Fibroblast of lung (primary cell): ENCODE measurements at regions not wholly inside any gene's neighbourhood (a gene's known extent, or its start where the extent isn't known, plus 50 kb on each side); places are given as distances from the start of the nearest gene placed in this dataset.

ENCODE experiments used
- DNase-seq, 2 donors: peaks; one replicate each; pipeline versions ENCODE4 v3.0.0 to v3.0.0-alpha.2; 2010; ENCODE audit warnings: low read depth in 2 of 2
- H2AFZ ChIP-seq: 2 replicates; pipeline ENCODE4 v1.5.1; 2012; ENCODE audit warnings: low read length, control low read depth, inconsistent platforms
- H3K27ac ChIP-seq: 2 replicates; pipeline ENCODE4 v1.5.1; 2011; ENCODE audit warnings: low read length, control low read depth; ENCODE audit not compliant: insufficient read depth
- H3K27me3 ChIP-seq: 2 replicates; pipeline ENCODE4 v1.5.1; 2011; ENCODE audit warnings: mild to moderate bottlenecking, low read length; ENCODE audit not compliant: control insufficient read depth, insufficient read depth
- H3K36me3 ChIP-seq: 2 replicates; pipeline ENCODE4 v1.5.1; 2011; ENCODE audit warnings: low read length; ENCODE audit not compliant: control insufficient read depth, insufficient read depth
- H3K4me1 ChIP-seq: 2 replicates; pipeline ENCODE4 v1.5.1; 2011; ENCODE audit warnings: low read length; ENCODE audit not compliant: control insufficient read depth, insufficient read depth; ENCODE audit errors: extremely low read depth
- H3K4me2 ChIP-seq: 2 replicates; pipeline ENCODE4 v1.5.1; 2011; ENCODE audit warnings: low read length, control low read depth; ENCODE audit not compliant: insufficient read depth; ENCODE audit errors: extremely low read depth
- H3K4me3 ChIP-seq, 4 experiments: fragments of 200-600 bp in 1 of 4; sonication (generic) in 1 of 4; replicated peaks in 1 of 4; 2 replicates each; pipeline ENCODE4 v1.5.1; 2011 to 2016; ENCODE audit warnings: low read length in 4 of 4, low read depth in 3 of 4, mild to moderate bottlenecking in 3 of 4, control low read depth in 2 of 4, inconsistent platforms in 1 of 4, mixed read lengths in 1 of 4; ENCODE audit not compliant: insufficient read depth in 1 of 4; ENCODE audit errors: control extremely low read depth in 1 of 4
- H3K79me2 ChIP-seq: 2 replicates; pipeline ENCODE4 v1.5.1; 2012; ENCODE audit warnings: mild to moderate bottlenecking, low read length, inconsistent platforms; ENCODE audit not compliant: control insufficient read depth, insufficient read depth
- H3K9ac ChIP-seq: 2 replicates; pipeline ENCODE4 v1.5.1; 2011; ENCODE audit warnings: mild to moderate bottlenecking, low read length, control low read depth; ENCODE audit not compliant: insufficient read depth
- H3K9me3 ChIP-seq: 2 replicates; pipeline ENCODE4 v1.5.1; 2012; ENCODE audit warnings: low read depth, low read length; ENCODE audit not compliant: control insufficient read depth, insufficient read depth
- H4K20me1 ChIP-seq: 2 replicates; pipeline ENCODE4 v1.5.1; 2011; ENCODE audit warnings: low read length; ENCODE audit not compliant: control insufficient read depth, insufficient read depth; ENCODE audit errors: extremely low read depth
- EZH2 ChIP-seq: IDR thresholded peaks from 2 replicates; pipeline ENCODE4 v1.5.1; 2012; ENCODE audit warnings: low read length, control low read depth, mild to moderate bottlenecking; ENCODE audit errors: missing control alignments
- TF ChIP-seq, protein P1 (sequence below), 2 donors: IDR thresholded peaks in 1 of 2; conservative IDR thresholded peaks in 1 of 2; 1 replicate in 1 of 2; 2 replicates in 1 of 2; pipeline ENCODE4 v1.5.1; 2011 to 2012; ENCODE audit warnings: low read length in 2 of 2, control low read depth in 1 of 2, inconsistent platforms in 1 of 2, low read depth in 1 of 2, mild to moderate bottlenecking in 1 of 2

DNA sequence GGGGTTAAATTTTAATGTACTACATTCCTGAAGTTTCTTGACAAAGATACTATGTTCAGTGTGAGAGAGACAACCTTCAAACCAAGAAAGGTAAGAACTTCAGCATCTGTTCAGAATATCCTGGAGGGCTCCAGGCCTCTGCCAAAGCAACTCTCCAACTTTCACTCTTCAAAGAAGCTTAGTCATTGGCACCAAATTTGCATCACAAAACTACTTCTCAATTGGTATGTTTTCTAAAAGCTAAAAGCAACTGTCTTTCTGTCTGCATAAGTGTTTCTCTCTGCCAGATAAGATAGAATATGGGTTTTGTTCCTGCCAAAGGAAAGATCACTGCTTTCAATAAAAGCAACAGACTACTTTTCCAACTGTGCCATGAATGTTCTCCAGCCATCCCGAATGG, 187.4 kb downstream of the SUCLA2 start:
- no peaks in the 10 kb centered on the region for H3K36me3 ChIP-seq
- peaks cover 2% of the 10 kb centered on the region for H3K27me3 ChIP-seq
- TF ChIP-seq, protein P1, sequence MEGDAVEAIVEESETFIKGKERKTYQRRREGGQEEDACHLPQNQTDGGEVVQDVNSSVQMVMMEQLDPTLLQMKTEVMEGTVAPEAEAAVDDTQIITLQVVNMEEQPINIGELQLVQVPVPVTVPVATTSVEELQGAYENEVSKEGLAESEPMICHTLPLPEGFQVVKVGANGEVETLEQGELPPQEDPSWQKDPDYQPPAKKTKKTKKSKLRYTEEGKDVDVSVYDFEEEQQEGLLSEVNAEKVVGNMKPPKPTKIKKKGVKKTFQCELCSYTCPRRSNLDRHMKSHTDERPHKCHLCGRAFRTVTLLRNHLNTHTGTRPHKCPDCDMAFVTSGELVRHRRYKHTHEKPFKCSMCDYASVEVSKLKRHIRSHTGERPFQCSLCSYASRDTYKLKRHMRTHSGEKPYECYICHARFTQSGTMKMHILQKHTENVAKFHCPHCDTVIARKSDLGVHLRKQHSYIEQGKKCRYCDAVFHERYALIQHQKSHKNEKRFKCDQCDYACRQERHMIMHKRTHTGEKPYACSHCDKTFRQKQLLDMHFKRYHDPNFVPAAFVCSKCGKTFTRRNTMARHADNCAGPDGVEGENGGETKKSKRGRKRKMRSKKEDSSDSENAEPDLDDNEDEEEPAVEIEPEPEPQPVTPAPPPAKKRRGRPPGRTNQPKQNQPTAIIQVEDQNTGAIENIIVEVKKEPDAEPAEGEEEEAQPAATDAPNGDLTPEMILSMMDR (conservative IDR thresholded peaks at IDR 0.05 in 1 of 2, IDR thresholded peaks at IDR 0.05 in 1 of 2; ENCODE audit: low read depth in 1 of 2, low read length in 2 of 2): no peak
- no peak for TF ChIP-seq EZH2
- no peak overlapping the region for H3K4me2 ChIP-seq
- H3K9ac ChIP-seq: no peak overlapping the region
- H3K79me2 ChIP-seq: no peaks in the 10 kb centered on the region
- H4K20me1 ChIP-seq: no peaks in the 10 kb centered on the region
- H3K27ac ChIP-seq: no peak overlapping the region
- H3K9me3 ChIP-seq: no peaks in the 10 kb centered on the region
- DNase-seq: no peak
- no peaks in the 10 kb centered on the region for H3K4me1 ChIP-seq
- no peak overlapping the region for H2AFZ ChIP-seq
- H3K4me3 ChIP-seq: no peak overlapping the region

DNA sequence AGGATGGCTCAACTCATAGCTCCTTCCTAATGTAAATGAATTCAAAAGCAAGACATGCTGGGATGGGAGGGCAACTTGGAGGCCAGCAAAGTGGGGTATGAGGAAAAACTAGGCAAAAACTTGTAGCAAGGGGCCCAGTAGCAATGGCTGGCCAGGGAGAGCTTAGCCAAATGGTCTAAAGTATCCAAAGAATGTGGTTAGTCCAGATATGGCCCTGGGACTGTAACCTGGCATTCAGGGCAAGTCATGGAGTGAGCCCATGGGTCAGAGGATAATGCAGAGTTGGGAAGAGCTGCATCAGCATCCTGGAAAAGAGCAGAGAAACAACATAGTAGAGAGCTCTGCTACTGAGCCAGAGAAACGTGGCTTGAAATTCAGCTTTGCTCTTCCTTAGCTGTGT, 191.7 kb downstream of the SUCLA2 start:
- Histone ChIP-seq H3K27ac (no peak overlapping the region), H3K9me3 (no peaks in the 10 kb centered on the region), H4K20me1 (no peaks in the 10 kb centered on the region), H3K4me1 (no peaks in the 10 kb centered on the region), H3K36me3 (no peaks in the 10 kb centered on the region), H2AFZ (no peak overlapping the region), H3K9ac (no peak overlapping the region), H3K27me3 (peaks cover 2% of the 10 kb centered on the region), H3K4me3 (no peak overlapping the region), H3K4me2 (no peak overlapping the region), H3K79me2 (no peaks in the 10 kb centered on the region)
- TF ChIP-seq, protein P1 (conservative IDR thresholded peaks at IDR 0.05 in 1 of 2, IDR thresholded peaks at IDR 0.05 in 1 of 2; ENCODE audit: low read depth in 1 of 2, low read length in 2 of 2): no peak
- TF ChIP-seq EZH2: no peak
- no peak for DNase-seq

DNA sequence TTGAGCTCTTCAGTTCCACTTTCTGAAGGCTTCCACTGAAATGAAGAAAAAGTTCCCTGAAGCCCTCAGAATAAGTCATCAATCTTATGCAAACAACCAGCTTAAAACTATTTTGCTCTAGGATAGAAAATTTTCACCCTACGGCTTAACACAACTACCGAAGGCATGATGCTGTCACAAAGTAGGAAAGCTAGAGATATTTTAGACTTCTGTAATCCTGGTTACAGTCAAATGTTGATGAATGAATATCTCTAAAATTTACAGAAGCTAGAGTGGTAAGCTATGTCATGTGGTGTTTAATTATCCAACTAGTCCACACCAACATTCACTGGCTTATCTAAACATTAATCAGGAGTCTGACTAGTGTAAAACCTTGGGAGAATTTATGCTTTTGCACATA, 197.9 kb downstream of the SUCLA2 start:
- H4K20me1 ChIP-seq: no peaks in the 10 kb centered on the region
- H3K4me3 ChIP-seq: no peak overlapping the region
- H3K9ac ChIP-seq: no peak overlapping the region
- H3K4me1 ChIP-seq: no peaks in the 10 kb centered on the region
- H3K27me3 ChIP-seq: no peaks in the 10 kb centered on the region
- H3K27ac ChIP-seq: no peak overlapping the region
- H3K36me3 ChIP-seq: no peaks in the 10 kb centered on the region
- TF ChIP-seq, protein P1 (conservative IDR thresholded peaks at IDR 0.05 in 1 of 2, IDR thresholded peaks at IDR 0.05 in 1 of 2; ENCODE audit: low read depth in 1 of 2, low read length in 2 of 2): no peak
- no peak for TF ChIP-seq EZH2
- no peaks in the 10 kb centered on the region for H3K79me2 ChIP-seq
- H3K9me3 ChIP-seq: no peaks in the 10 kb centered on the region
- no peak overlapping the region for H3K4me2 ChIP-seq
- H2AFZ ChIP-seq: no peak overlapping the region
- DNase-seq: no peak
